ENCODE measurements at regions not wholly inside any gene's neighbourhood (a gene's known extent, or its start where the extent isn't known, plus 50 kb on each side); places are given as distances from the start of the nearest gene placed in this dataset.

DNA sequence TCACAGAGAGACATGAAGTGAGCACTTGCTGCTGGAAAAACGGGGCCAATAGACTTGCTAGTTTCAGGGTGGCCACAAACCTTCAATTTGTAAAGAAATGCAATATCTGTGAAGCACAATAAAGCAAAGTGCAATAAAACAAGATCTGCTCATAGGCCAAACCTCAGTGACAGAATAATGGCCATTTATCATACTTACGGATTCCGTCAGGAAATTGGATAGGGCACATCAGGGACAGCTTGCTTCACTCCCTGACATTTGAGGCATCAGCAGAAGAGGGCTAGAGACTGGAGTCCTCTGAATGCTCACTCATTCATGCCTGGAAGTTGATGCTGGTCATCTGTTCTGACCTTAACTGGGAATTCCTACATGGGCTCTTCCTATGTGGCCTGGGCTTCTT lies 165.5 kb upstream of the OPRM1 start:
- peak; percentile 34 for DNase-seq

DNA sequence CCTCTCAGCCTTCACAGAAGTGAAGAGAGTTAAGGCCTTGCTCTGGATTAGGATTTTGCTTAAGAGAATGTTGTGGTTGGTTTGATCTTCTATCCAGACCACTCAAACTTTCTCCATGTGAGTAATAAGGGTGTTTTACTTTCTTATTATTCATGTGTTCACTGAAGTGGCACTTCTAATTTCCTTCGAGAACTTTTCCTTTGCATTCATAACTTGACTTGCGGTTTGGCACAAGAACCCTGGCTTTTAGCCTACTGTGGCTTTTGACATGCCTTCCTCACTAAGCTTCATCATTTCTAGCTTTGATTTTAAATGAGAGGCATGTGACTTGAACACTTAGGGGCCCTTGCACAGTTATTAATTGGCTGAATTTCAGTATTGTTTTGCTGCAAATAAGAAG lies 166.1 kb upstream of the OPRM1 start:
- DNase-seq = no peak

DNA sequence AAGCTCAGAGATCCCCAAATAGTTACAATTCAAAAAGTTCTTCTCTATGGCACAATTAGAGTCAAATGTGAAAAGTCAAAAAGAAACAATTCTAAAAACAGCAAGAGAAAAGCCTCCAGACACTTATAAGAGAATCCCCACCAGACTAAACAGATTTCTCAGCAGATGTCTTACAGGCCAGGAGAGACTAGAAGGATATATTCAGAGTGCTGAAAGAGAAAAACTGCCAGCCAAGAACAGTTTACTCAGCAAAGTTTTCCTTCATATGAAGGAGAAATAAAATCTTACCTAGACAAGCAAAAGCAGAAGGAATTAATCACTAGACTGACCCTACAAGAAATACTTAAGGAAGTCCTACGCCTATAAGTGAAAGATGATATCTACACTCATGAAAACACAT lies 176.1 kb upstream of the OPRM1 start:
- no peak for DNase-seq

DNA sequence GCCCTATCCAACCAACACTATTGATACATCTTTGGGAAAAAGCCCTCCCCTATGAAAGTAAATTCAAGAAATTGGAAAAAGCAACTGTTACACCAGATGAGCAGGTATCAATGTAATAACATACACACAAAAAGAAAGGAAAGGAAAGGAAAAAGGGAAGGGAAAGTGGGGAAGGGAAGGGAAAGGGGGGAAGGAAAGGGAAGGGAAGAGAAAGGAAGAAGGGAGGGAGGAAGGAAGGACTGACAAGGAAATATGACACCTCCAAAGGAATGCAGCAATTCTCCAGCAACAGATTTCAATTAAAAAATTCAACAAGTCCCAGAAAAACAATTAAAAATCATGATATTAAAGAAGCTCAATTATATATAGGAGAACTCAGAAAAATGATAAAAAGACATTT lies 176.9 kb upstream of the OPRM1 start:
- no peak for DNase-seq

DNA sequence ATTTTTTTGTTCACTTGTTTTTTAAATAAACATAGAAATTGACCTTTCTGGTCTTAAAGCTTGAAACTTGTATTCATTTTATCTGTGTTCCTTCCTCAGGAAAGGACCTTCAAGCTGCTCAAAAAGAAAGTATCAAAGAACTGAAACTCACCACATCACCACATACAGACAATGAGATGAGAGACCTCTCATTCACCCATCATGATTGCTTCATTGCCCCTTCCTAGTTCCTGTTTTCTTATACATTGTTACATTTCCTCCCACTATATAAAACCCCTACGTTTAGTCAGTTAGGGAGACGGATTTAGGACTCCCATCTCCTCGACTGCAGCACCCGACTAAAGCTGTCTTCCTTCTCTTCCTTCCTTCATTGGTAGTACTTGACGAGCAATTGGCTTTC lies 180.5 kb upstream of the OPRM1 start:
- no peak for DNase-seq

DNA sequence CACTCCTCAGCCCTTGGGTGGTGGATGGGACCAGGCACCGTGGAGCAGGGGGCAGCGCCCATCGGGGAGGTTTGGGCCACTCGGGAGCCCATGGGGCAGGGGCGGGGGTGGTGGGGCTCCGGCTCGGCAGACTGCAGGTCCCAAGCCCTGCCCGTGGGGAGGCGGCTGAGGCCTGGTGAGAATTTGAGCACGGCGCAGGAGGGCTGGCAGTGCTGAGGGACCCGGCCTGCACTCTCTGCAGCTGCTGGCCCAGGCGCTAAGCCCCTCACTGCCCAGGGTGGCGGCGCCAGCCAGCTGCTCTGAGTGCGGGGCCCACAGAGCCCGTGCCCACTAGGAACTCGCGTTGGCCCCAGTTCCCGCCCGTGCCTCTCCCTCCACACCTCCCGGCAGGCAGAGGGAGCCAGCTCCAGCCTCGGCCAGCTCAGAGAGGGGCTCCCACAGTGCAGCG lies 182.1 kb upstream of the OPRM1 start:
- DNase-seq = no peak

DNA sequence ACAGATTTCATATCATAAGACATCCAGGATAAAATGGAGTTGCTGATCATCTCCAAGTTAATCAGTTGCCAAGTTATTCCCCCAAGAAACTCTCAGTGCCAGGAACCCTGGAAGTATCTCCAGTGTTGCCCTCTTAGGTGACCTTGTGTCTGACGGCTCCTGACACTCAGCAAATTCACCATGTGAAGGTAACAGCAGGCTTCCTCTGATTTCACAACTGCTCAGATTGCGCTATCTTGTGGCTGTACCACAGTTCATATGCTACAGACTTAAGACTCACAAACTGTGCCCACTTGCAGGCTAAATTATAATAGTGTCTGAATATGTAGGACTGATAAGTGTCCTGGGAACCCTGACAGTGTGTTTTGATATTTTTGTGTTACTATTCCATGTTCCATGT lies 186.6 kb upstream of the OPRM1 start:
- DNase-seq = no peak

DNA sequence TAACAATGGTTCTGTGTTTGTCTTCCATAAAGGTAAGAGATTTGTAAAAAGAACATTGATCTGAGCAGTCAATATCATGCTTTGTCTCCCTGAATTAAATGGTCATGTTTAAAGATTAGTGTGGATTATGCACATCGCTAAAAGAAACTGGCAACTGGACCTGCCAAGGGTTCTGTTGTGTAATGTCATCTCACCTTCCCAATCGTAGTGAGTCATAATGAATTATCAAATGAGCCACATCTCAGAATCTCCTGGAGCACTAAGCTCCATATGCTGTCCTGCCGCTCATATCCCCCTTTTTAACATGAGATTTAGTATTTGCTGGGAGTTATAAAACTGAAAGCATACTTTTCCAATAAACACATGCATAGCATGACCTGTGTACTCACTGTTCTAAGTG lies 187.0 kb upstream of the OPRM1 start:
- no peak for DNase-seq

DNA sequence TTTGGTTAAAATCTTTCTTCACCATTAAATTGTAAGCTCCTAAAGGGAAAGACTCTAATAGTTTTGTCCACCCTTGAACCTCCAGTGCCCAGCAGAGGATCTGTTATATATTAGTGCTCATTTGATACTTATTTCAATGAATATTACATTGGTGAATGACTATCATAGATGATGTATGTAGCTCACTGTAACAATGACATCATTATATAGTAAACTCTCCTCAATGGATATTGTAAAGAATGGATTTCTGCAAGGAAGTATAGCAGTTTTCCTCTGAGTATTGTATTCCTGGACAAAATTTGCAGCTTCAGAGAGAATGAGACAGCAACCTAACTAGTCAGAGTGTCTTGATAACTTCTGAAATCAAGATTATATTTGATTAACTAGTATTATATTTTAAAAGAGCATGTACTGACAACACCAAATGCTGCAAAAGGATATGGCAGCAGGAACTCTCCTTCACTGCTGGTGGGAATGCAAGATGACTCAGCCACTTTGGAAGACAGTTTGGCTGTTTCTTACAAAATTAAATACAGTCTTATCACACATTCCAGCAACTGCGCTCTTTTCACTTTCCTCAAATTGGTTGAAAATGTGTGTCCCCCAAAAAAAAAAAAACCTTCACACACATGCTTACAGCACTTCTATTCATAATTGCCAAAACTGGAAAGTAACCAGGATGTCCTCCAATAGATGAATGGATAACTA lies 189.8 kb upstream of the OPRM1 start:
- DNase-seq = no peak

DNA sequence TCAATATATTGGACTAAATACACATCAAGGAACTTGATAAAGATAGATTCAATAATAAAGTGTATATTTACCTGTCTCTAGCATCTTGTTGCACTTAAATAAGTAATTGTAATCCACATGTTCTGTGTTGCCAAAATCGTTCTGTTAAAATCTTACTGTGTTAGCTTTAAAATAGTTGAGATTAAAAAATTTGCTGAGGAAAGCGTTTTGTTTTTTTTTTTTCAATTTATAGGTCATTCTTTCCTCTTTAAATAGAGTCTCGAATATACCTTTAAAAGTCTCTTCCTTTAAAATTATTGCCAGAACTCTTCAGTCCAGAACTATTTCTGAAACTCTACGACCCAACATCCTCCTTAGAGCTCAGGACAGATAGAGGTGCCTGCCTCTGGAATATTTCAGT lies 195.6 kb upstream of the OPRM1 start:
- DNase-seq = no peak

DNA sequence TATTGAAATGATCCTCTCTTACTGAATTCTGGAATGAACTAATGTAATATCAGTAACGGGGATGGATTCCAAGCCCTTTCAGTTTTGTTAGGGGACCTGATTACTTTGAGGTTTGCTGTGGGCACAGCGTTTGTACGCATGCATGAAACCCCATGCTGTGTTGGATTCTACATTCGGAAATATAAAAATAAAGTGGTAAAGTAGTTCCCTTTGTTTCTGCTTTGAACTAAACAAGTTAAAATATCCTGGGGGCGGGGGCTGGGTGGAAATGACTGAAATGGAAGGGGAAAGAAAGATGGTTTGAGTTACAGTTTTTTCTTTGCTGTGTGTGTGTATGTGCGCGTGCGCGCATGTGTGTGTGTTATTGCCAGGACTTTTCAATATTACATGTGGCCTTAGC lies 196.5 kb upstream of the OPRM1 start:
- DNase-seq = no peak

DNA sequence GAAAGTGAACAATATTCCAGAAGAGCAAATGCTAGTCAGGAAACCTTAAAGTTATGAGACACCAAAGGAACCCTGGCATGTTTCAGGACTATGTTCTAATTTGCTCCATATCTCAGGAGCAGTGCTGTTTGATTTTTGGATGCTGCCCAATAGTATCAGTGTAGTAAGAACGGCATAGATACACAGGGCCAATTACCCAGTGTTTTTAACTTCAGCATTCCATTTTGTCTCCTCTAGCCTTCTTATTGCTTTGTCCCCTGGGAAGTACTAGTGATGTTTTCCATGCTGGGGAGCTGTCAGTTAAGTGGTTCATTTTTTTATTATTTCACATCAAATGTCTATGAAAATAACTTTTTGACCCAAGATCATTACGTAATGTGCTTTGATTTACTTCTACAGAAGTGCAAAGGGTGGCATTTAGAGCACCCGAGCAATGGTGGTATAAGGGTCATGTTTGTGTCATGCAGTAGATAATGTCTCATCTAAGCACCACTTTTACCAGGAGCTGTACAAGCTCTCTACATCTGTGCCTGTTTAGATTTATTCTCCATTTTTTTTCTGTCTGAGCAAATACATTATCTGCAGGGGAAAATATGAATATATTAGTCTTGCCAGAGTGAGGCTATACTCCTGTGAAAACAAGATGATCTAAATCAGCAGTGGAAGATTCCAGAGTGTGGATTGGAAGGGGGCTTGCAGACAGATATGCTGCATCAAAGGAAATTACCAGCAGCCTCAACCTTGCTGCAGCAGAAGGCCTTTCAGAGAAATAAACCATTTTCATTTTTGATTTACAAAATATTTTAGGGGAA lies 198.8 kb upstream of the OPRM1 start:
- no peak for DNase-seq

DNA sequence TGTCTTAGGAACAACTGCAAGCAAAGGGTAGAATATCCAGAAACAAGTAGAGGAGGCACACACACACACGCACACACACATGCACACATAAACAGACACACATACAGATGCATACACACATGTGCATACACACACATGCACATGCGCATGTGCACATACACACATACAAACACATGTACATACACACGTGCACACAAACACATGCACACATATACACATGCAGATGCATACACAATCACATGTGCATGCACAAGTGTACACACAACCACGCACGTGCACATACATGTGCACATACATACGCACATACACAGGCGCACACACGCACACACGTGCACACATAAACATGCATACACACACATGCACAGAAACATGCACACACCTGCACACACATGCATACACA lies 206.5 kb upstream of the OPRM1 start:
- DNase-seq = no peak

DNA sequence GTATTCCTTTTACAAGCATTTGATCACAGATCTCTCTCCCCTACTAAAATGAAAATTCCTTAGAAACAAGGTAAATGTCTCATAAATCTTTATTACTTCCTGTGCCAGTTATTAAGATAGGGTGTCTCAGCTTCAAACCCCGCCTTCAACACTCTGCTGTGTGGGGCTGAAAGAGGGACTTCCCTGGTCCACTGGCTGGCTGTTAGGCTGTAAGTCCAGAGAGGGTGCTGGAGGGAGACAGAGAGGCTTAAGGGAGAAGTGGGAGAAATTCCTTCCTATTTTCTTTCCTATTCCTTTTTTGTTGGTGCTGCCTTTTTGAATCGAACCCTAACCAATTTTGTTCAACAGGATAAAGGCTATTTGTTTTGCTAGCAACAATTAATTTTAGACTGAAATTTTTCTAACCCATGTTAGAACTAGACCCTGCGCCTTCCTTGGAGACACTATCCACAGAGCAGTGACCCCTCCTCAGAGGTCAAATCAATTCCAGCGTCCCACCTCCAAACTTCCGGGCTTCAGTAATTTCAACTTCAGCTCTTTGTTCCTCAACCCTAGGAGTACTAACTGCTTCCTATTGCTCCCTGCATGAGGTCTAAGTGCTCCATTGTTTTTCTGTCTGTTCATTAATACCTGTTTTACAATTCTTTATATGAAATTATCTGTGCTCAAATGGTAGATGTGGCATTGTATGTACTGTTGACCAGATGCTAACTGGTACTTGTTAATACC lies 207.5 kb upstream of the OPRM1 start:
- DNase-seq = no peak

DNA sequence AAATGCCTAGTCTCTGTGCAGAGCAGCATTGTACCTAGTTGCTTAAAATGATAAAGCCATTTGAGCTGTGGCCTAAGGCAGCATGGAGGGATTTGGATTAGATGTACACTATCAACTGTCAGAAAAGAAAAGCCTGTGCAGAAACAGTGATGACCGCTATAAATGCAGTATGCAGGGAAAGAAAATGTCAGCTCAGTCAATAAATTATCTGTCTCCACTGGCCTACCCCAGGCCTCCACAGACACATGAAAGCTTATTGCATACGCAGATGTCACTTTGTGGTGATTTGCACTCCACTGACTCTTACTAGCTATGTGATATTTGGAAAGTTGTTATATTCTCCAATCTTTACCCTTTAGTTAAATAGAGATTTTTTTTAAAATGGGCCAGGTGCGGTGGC lies 221.9 kb upstream of the OPRM1 start:
- DNase-seq = no peak

DNA sequence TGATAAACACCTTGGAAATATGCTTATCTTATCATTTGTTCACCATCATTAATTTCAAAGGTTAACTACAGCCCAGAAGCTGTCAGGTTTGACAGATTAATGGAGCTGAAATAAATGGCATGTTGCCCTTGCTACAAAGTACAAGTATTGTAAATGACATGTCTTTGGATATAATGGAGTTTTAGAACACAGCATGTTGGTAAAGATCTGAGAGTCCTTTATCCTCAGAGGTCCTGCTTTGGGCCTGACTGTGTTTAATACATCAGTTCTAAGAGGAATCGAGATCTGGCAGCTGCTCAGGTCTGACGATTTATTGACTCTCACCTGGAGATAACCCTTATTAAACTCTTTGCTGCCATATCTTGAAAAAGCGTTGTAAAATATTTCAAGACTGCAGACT lies 222.7 kb upstream of the OPRM1 start:
- DNase-seq = peak; percentile 15

DNA sequence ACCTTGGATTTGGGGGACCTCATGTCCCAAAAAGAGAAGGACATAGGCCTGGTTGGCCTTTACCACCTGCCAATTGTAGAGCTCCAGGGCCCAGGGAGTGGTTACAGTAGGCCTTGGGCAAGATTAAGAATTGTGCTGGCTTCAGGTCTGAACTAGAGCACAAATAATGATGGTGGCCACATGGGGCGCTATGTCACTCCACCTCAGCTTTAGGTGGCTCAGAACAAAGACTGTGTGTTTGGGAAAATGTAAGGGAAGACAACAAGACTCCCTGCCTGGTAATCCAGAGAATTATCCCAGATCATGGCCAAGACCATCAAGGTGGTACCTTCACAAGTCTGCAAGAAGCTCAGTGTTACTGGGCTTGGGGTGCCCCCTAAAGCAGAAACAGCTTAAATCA lies 224.9 kb upstream of the OPRM1 start:
- DNase-seq = no peak

DNA sequence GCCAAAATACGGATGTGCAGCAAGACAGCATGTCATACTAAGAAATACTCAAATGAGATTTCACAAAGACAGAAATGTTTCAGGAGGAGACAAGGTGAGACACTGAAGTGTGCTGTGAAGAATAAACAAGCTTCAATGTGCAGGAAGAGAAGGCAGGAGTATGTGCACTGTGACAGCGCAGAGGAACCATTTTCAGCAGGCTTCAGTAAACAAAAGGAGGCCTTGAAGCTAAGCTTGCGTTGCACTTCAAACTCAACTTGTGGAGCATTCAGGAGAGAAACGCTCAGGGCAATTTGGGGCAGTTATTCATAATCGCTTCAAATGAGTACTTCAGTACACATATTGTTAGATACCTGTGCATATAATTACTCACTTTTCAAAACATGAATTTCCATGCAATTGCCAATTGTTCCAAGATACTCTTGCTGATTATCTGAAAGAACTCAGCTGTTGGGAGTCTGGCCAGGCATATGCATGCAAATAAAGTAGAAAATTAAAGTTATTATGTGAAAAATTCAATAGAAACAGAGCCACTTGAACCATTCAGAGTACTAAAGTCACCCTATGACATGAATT lies 234.2 kb upstream of the OPRM1 start:
- DNase-seq = no peak

DNA sequence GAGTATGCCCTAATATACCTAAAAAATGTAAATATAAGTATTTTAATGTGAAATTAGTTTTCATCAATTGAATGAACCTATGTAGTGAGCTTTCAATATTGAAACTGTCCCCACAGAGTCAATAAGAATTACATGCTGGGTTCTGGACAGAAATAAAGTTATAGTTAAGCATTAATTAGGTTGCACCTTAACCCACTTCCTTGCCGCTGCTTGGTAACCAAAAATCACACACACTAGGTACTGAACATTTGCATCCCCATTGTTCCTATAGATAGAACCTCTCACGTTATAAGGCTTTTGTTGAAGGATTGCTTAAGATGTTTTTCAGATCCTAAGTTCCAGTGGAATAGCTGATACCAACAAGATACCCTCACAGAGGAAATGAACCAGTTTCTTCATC lies 237.1 kb upstream of the OPRM1 start:
- no peak for DNase-seq

DNA sequence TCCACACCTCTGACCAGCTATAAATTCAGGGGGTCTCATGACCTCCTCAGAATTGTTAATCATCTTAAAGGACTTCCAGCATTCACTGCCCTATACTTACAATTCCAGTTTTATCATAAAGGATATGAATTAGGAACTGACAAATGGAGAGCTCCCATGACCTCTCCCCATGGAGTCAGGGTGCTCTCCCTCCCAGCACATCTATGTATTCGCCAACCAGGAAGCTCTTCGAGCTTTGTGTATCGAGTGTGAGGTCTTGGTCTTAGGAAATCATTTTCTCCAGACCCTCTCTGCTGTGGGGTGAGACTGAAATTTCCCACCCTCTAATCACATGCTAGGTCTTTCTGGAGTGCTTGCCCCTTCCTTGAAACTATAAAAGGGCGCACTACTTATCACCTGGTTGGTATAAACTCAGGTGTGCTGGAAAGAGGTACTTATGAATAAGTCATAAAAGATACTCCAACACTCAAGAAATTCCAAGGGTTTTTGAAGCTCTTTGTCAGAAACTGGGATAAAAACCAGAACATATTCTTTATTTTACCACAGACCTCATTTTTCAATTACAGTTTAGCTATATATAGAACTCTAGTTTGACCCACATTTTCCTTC lies 238.4 kb upstream of the OPRM1 start:
- DNase-seq = no peak

DNA sequence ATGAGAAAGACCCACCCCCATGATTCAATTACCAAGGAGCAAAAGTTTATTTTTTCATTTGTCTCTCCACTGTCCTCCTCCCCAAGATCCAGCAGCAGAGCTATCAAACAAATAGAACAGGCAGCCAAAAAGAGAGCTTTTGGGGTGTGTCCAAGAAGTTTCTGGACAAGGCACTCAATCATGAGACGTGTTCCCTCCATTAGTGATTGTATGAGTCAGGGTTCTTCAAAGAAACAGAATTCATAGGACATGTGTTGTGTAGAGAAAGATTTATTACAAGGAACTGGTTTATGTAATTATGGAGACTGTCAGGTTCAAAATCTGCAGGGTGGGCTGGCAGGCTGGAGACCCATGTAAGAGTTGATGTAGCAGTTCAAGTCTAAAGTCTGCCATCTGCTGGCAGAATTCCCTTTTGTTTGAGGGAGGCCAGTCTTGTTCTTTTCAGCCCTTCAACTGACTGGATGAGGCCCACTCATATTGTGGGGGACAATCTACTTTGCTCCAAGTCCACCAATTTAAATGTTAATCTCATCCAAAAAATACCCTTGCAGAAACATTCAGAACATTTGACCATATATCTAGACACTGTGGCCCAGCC lies 248.1 kb upstream of the OPRM1 start:
- no peak for DNase-seq

DNA sequence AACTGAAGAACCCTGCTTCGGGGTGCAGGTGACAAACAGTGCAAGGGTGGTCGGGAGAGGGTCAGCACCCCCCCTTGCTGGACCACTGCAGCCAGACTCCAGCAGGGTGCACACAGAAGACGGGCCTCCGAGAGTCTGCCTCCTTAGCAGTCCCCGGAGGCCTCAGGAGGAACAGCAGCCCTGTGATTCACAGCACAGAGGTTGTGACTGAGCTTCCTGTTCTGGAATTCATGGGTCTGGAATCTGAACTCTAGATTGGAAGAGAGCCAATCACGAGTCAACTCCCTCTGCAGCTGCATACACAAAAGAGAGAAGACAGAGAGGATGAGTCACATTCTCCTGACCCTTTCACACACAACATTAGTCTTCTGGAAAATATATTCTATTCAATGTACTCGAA lies 249.0 kb upstream of the OPRM1 start:
- no peak for DNase-seq

All from renal pelvis (tissue), 1 donor.